Liver (tissue), 7 donors: ENCODE measurements at regions not wholly inside any gene's neighbourhood (a gene's known extent, or its start where the extent isn't known, plus 50 kb on each side); places are given as distances from the start of the nearest gene placed in this dataset.

Source experiments
- DNase-seq: peaks from one replicate; pipeline ENCODE4 v3.0.0-alpha.2; 2017; ENCODE audit warnings: low spot score
- H3K27ac ChIP-seq, 2 donors: one replicate each; pipeline ENCODE4 v1.7.0; 2013; ENCODE audit warnings: inconsistent platforms in 2 of 2, low read length in 2 of 2, control low read depth in 1 of 2, low read depth in 1 of 2, mild to moderate bottlenecking in 1 of 2
- H3K27me3 ChIP-seq, 4 donors: one replicate each; pipeline versions ENCODE4 v1.6.1 to v1.7.0; 2013; ENCODE audit warnings: low read length in 3 of 4, inconsistent platforms in 1 of 4, mild to moderate bottlenecking in 1 of 4, moderate library complexity in 1 of 4; ENCODE audit not compliant: control insufficient read depth in 4 of 4, insufficient read depth in 4 of 4
- H3K36me3 ChIP-seq, 4 donors: one replicate each; pipeline versions ENCODE4 v1.6.1 to v1.7.0; 2013; ENCODE audit warnings: low read length in 3 of 4, mild to moderate bottlenecking in 3 of 4, low read depth in 1 of 4, moderate library complexity in 1 of 4; ENCODE audit not compliant: control insufficient read depth in 4 of 4, insufficient read depth in 3 of 4
- H3K4me1 ChIP-seq, 4 donors: one replicate each; pipeline versions ENCODE4 v1.6.1 to v1.7.0; 2013; ENCODE audit warnings: low read length in 3 of 4, mild to moderate bottlenecking in 3 of 4, moderate library complexity in 1 of 4; ENCODE audit not compliant: control insufficient read depth in 4 of 4, insufficient read depth in 4 of 4
- H3K4me3 ChIP-seq, 3 donors: one replicate each; pipeline versions ENCODE4 v1.6.1 to v1.7.0; 2013; ENCODE audit warnings: low read length in 3 of 3, control low read depth in 1 of 3, low read depth in 1 of 3, mild to moderate bottlenecking in 1 of 3
- H3K9ac ChIP-seq, 2 donors: one replicate each; pipeline ENCODE4 v1.7.0; 2013; ENCODE audit warnings: low read length in 2 of 2, mild to moderate bottlenecking in 2 of 2, moderate library complexity in 2 of 2, control low read depth in 1 of 2, low read depth in 1 of 2
- H3K9me3 ChIP-seq, 4 donors: one replicate each; pipeline versions ENCODE4 v1.6.1 to v1.7.0; 2013; ENCODE audit warnings: low read length in 3 of 4; ENCODE audit not compliant: control insufficient read depth in 4 of 4
- ATF3 ChIP-seq: IDR thresholded peaks from 2 replicates; pipeline ENCODE4 v1.6.1; 2016; ENCODE audit warnings: antibody characterized with exemption
- EGR1 ChIP-seq, 2 donors: IDR thresholded peaks; 2 replicates each; pipeline ENCODE4 v1.6.1; 2016 to 2018; ENCODE audit warnings: antibody characterized with exemption in 2 of 2, low read depth in 2 of 2
- FOXA1 ChIP-seq: IDR thresholded peaks from 2 replicates; pipeline ENCODE4 v1.6.1; 2016; ENCODE audit warnings: antibody characterized with exemption
- FOXA2 ChIP-seq: IDR thresholded peaks from 2 replicates; pipeline ENCODE4 v1.6.1; 2016; ENCODE audit warnings: antibody characterized with exemption
- GABPA ChIP-seq, 2 donors: IDR thresholded peaks in 1 of 2; conservative IDR thresholded peaks in 1 of 2; 2 replicates each; pipeline ENCODE4 v1.6.1; 2016; ENCODE audit warnings: antibody characterized with exemption in 2 of 2, mild to moderate bottlenecking in 1 of 2, moderate library complexity in 1 of 2
- HNF4A ChIP-seq, 2 donors: conservative IDR thresholded peaks; 2 replicates each; pipeline ENCODE4 v1.6.1; 2016; ENCODE audit warnings: antibody characterized with exemption in 2 of 2, mild to moderate bottlenecking in 2 of 2
- HNF4G ChIP-seq: IDR thresholded peaks from 2 replicates; pipeline ENCODE4 v1.6.1; 2016; ENCODE audit warnings: antibody characterized with exemption
- JUND ChIP-seq, 2 donors: IDR thresholded peaks; 2 replicates each; pipeline ENCODE4 v1.6.1; 2016; ENCODE audit warnings: antibody characterized with exemption in 2 of 2
- MAX ChIP-seq: IDR thresholded peaks from 2 replicates; pipeline ENCODE4 v1.6.1; 2016; ENCODE audit warnings: antibody characterized with exemption
- RAD21 ChIP-seq, 2 donors: IDR thresholded peaks; 2 replicates each; pipeline ENCODE4 v1.6.1; 2016; ENCODE audit warnings: antibody characterized with exemption in 2 of 2, mild to moderate bottlenecking in 2 of 2
- RXRA ChIP-seq, 2 donors: IDR thresholded peaks; 2 replicates each; pipeline ENCODE4 v1.6.1; 2017 to 2018; ENCODE audit warnings: antibody characterized with exemption in 2 of 2, mild to moderate bottlenecking in 1 of 2
- SP1 ChIP-seq: IDR thresholded peaks from 2 replicates; pipeline ENCODE4 v1.6.1; 2018; ENCODE audit warnings: antibody characterized with exemption, mild to moderate bottlenecking
- TAF1 ChIP-seq: conservative IDR thresholded peaks from 2 replicates; pipeline ENCODE4 v1.6.1; 2016; ENCODE audit warnings: antibody characterized with exemption, mild to moderate bottlenecking
- YY1 ChIP-seq: IDR thresholded peaks from 2 replicates; pipeline ENCODE4 v1.6.1; 2016; ENCODE audit warnings: antibody characterized with exemption, mild to moderate bottlenecking
- WGBS: extraction: QIAGEN DNeasy Blood & Tissue Kit; methylation state at CpG from one replicate; pipeline ENCODE4 v1.1.7; 2013; 5-methylcytosine and 5-hydroxymethylcytosine counted together
- TF ChIP-seq, protein P1 (sequence below): IDR thresholded peaks from 2 replicates; pipeline ENCODE4 v1.6.1; 2016; ENCODE audit warnings: antibody characterized with exemption
- TF ChIP-seq, protein P2 (sequence below): IDR thresholded peaks from 2 replicates; pipeline ENCODE4 v1.6.1; 2016; ENCODE audit warnings: antibody characterized with exemption, mild to moderate bottlenecking
- donor health status: healthy.
- donor health status: healthy.
- donor health status: healthy.
- donor health status: healthy.

GRCh38 chr14:56742391-56742878 lies 67.8 kb downstream of the OTX2 start:
- no peak for DNase-seq
- H3K27ac ChIP-seq: no peak overlapping the region
- H3K4me1 ChIP-seq: peaks cover 0 to 2% (median under 1%) of the 10 kb centered on the region in 4 donors
- H3K9ac ChIP-seq: no peak overlapping the region
- H3K4me3 ChIP-seq: no peak overlapping the region
- H3K36me3 ChIP-seq: no peaks in the 10 kb centered on the region
- no peaks in the 10 kb centered on the region for H3K9me3 ChIP-seq
- WGBS: 90% methylated on average over 4 of the region's 4 CpGs
- no peaks in the 10 kb centered on the region for H3K27me3 ChIP-seq
- TF ChIP-seq EGR1 (IDR thresholded peaks at IDR 0.05; ENCODE audit: low read depth in 2 of 2) (no peak), YY1 (no peak), RAD21 (IDR thresholded peaks at IDR 0.05) (no peak), HNF4A (conservative IDR thresholded peaks at IDR 0.05) (no peak), GABPA (IDR thresholded peaks at IDR 0.05 in 1 of 2, conservative IDR thresholded peaks at IDR 0.05 in 1 of 2) (no peak), TAF1 (no peak)
- TF ChIP-seq, protein P1, sequence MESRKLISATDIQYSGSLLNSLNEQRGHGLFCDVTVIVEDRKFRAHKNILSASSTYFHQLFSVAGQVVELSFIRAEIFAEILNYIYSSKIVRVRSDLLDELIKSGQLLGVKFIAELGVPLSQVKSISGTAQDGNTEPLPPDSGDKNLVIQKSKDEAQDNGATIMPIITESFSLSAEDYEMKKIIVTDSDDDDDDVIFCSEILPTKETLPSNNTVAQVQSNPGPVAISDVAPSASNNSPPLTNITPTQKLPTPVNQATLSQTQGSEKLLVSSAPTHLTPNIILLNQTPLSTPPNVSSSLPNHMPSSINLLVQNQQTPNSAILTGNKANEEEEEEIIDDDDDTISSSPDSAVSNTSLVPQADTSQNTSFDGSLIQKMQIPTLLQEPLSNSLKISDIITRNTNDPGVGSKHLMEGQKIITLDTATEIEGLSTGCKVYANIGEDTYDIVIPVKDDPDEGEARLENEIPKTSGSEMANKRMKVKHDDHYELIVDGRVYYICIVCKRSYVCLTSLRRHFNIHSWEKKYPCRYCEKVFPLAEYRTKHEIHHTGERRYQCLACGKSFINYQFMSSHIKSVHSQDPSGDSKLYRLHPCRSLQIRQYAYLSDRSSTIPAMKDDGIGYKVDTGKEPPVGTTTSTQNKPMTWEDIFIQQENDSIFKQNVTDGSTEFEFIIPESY: no peak

GRCh38 chr14:56741325-56741724 lies 69.0 kb downstream of the OTX2 start:
- Histone ChIP-seq H3K4me3 (no peak overlapping the region), H3K27ac (no peak overlapping the region), H3K9ac (no peak overlapping the region), H3K9me3 (no peaks in the 10 kb centered on the region), H3K4me1 (peaks cover 0 to 2% (median under 1%) of the 10 kb centered on the region in 4 donors), H3K27me3 (no peaks in the 10 kb centered on the region), H3K36me3 (no peaks in the 10 kb centered on the region)
- TF ChIP-seq TAF1 (no peak), GABPA (IDR thresholded peaks at IDR 0.05 in 1 of 2, conservative IDR thresholded peaks at IDR 0.05 in 1 of 2) (peak in 1 of 2 donors; percentile 30), SP1 (peak; percentile 26), RAD21 (IDR thresholded peaks at IDR 0.05) (peak; percentile 3 to 33), HNF4A (conservative IDR thresholded peaks at IDR 0.05) (peak; percentile 67 to 82), JUND (IDR thresholded peaks at IDR 0.05) (peak in 1 of 2 donors; percentile 78), ATF3 (peak; percentile 63), MAX (peak; percentile 33), FOXA1 (no peak), RXRA (IDR thresholded peaks at IDR 0.05) (peak; percentile 87 to 90), HNF4G (no peak), YY1 (peak; percentile 40), FOXA2 (peak; percentile 21)
- TF ChIP-seq, protein P1: peak; percentile 18
- TF ChIP-seq, protein P2, sequence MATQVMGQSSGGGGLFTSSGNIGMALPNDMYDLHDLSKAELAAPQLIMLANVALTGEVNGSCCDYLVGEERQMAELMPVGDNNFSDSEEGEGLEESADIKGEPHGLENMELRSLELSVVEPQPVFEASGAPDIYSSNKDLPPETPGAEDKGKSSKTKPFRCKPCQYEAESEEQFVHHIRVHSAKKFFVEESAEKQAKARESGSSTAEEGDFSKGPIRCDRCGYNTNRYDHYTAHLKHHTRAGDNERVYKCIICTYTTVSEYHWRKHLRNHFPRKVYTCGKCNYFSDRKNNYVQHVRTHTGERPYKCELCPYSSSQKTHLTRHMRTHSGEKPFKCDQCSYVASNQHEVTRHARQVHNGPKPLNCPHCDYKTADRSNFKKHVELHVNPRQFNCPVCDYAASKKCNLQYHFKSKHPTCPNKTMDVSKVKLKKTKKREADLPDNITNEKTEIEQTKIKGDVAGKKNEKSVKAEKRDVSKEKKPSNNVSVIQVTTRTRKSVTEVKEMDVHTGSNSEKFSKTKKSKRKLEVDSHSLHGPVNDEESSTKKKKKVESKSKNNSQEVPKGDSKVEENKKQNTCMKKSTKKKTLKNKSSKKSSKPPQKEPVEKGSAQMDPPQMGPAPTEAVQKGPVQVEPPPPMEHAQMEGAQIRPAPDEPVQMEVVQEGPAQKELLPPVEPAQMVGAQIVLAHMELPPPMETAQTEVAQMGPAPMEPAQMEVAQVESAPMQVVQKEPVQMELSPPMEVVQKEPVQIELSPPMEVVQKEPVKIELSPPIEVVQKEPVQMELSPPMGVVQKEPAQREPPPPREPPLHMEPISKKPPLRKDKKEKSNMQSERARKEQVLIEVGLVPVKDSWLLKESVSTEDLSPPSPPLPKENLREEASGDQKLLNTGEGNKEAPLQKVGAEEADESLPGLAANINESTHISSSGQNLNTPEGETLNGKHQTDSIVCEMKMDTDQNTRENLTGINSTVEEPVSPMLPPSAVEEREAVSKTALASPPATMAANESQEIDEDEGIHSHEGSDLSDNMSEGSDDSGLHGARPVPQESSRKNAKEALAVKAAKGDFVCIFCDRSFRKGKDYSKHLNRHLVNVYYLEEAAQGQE: peak; percentile 26
- 71% methylated on average over 7 of the region's 7 CpGs for WGBS
- DNase-seq: no peak
